Type B pancreatic cell (in vitro differentiated cells): ENCODE measurements at regions not wholly inside any gene's neighbourhood (a gene's known extent, or its start where the extent isn't known, plus 50 kb on each side); places are given as distances from the start of the nearest gene placed in this dataset.

ENCODE experiments used
- DNase-seq: peaks from one replicate; pipeline ENCODE4 v3.0.0; 2021; ENCODE audit warnings: mixed read lengths; ENCODE audit not compliant: unreplicated experiment; ENCODE audit errors: extremely low spot score
- H3K27ac Mint-ChIP-seq: 2 replicates; pipeline ENCODE4 v1.8.0; 2021; ENCODE audit warnings: mild to moderate bottlenecking, mixed read lengths
- H3K27me3 Mint-ChIP-seq: 2 replicates; pipeline ENCODE4 v1.8.0; 2021; ENCODE audit warnings: mixed read lengths
- H3K36me3 Mint-ChIP-seq: 2 replicates; pipeline ENCODE4 v1.8.0; 2021; ENCODE audit warnings: mixed read lengths
- H3K4me1 Mint-ChIP-seq: one replicate; pipeline ENCODE4 v1.8.0; 2021; ENCODE audit warnings: mixed read lengths; ENCODE audit not compliant: unreplicated experiment
- H3K4me3 Mint-ChIP-seq: 2 replicates; pipeline ENCODE4 v1.8.0; 2021; ENCODE audit warnings: mild to moderate bottlenecking, mixed read lengths
- H3K9me3 Mint-ChIP-seq: 2 replicates; pipeline ENCODE4 v1.8.0; 2021; ENCODE audit warnings: mixed read lengths
- TF ChIP-seq, protein P1 (sequence below): fragments of 200-600 bp; sonication (generic); conservative IDR thresholded peaks from 2 replicates; pipeline ENCODE4 v1.5.0; 2021; ENCODE audit warnings: antibody characterized with exemption, mild to moderate bottlenecking

DNA sequence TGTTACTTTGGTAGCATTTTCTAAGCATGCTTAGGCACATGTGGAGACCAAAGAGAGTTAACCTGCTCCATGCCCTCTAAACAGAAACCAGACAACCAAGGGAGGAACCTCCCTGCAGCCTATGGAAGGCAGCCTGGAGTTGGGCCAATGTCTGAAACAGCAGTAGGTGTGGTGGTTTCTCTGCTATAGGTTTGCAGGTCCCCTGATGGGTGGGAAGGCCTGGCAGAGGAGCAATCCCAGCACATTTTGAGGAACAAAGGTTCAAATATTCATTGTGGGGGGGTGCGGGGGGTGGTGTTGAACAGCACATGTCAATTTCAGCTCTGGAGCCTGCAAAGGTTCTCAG, 65.4 kb downstream of the DACT1 start:
- Mint-ChIP-seq H3K4me1 (peaks cover 53% of the 10 kb centered on the region), H3K27ac (no peak overlapping the region), H3K4me3 (peak overlapping the region; percentile 6), H3K36me3 (no peaks in the 10 kb centered on the region), H3K27me3 (no peaks in the 10 kb centered on the region), H3K9me3 (no peaks in the 10 kb centered on the region)
- no peak for DNase-seq
- TF ChIP-seq, protein P1, sequence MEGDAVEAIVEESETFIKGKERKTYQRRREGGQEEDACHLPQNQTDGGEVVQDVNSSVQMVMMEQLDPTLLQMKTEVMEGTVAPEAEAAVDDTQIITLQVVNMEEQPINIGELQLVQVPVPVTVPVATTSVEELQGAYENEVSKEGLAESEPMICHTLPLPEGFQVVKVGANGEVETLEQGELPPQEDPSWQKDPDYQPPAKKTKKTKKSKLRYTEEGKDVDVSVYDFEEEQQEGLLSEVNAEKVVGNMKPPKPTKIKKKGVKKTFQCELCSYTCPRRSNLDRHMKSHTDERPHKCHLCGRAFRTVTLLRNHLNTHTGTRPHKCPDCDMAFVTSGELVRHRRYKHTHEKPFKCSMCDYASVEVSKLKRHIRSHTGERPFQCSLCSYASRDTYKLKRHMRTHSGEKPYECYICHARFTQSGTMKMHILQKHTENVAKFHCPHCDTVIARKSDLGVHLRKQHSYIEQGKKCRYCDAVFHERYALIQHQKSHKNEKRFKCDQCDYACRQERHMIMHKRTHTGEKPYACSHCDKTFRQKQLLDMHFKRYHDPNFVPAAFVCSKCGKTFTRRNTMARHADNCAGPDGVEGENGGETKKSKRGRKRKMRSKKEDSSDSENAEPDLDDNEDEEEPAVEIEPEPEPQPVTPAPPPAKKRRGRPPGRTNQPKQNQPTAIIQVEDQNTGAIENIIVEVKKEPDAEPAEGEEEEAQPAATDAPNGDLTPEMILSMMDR, result no peak

DNA sequence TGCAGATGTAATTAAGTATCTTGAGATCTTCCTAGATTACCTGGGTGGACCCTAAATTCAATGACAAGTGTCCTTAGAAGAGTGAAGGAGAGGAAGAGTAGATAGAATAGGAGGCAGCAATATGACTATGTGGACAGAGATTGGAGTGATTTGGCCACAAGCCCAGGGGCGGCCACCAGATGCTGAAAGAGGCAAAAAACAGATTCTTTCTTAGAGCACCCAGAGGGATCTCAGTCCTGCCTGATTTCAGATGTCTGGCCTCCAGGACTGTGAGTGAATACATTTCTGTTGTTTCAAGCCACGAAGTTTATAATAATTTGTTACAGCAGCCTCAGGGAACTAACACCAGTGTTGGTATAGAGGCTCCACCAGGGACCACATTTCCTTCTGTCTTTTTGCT, 67.3 kb downstream of the DACT1 start:
- TF ChIP-seq, protein P1, result no peak
- no peaks in the 10 kb centered on the region for H3K27me3 Mint-ChIP-seq
- H3K36me3 Mint-ChIP-seq, result no peaks in the 10 kb centered on the region
- H3K9me3 Mint-ChIP-seq, result no peaks in the 10 kb centered on the region
- DNase-seq, result no peak
- H3K4me3 Mint-ChIP-seq, result no peak overlapping the region
- H3K4me1 Mint-ChIP-seq, result peaks cover 42% of the 10 kb centered on the region
- no peak overlapping the region for H3K27ac Mint-ChIP-seq

DNA sequence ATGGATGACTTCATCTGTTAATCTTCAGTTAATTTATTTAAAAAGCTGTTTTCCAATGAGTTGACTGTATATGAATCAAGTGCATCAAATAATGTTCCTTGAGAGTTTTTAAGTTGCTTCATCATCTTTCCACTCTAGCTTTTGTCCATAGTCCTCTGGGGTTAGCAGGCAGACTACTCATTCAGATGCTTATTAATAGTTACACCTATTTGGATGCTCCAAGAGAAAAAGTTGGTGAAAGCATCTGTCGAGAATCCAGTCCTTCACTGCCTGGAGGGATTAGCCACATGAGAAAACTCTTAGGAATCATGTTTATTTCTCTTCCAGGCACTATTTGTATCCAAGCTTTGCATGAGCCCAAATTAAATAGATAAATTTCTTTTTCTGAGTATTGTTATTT, 70.2 kb downstream of the DACT1 start:
- TF ChIP-seq, protein P1, result no peak
- H3K36me3 Mint-ChIP-seq, result no peaks in the 10 kb centered on the region
- H3K4me3 Mint-ChIP-seq, result no peak overlapping the region
- H3K9me3 Mint-ChIP-seq, result no peaks in the 10 kb centered on the region
- no peaks in the 10 kb centered on the region for H3K27me3 Mint-ChIP-seq
- no peak for DNase-seq
- no peak overlapping the region for H3K27ac Mint-ChIP-seq
- H3K4me1 Mint-ChIP-seq, result peaks cover 30% of the 10 kb centered on the region

DNA sequence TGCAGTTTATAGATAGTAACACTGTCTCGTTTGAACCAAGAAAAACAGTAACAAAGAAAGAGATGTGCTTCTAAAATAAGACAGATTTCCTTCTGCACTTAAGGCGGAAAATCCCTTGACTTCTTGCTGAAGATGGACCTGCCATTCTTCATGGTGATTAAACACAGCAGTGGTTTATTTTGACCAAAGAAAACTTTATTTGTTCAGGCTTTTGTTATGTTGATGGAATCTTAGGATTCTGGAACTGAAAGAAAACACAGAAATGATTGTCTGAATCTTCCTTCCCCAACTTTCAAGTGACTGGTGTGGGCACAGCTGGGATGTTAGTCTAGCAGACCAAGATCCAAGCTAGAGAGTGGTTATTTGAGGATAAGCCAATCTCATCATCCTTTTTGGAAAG, 72.2 kb downstream of the DACT1 start:
- no peaks in the 10 kb centered on the region for H3K27me3 Mint-ChIP-seq
- TF ChIP-seq, protein P1, result no peak

DNA sequence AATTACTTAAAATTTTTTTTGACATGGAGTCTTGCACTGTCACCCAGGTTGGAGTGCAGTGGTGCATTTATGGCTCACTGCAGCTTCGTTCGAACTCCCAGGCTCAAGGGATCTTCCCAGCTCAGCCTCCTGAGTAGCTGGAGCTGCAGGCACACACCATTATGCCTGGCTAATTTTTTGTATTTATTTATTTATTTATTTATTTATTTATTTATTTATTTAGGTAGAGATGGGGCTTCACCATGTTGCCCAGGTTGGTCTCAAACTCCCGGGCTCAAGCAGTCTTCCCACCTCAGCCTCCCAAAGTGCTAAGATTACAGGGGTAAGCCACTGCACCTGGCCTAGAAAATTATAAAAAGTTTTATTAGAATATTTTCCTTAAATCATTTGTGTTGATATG, 73.6 kb downstream of the DACT1 start:
- no peak for DNase-seq
- peaks cover 8% of the 10 kb centered on the region for H3K4me1 Mint-ChIP-seq
- no peak overlapping the region for H3K4me3 Mint-ChIP-seq
- H3K9me3 Mint-ChIP-seq, result no peaks in the 10 kb centered on the region
- no peaks in the 10 kb centered on the region for H3K27me3 Mint-ChIP-seq
- H3K36me3 Mint-ChIP-seq, result no peaks in the 10 kb centered on the region
- TF ChIP-seq, protein P1, result no peak
- H3K27ac Mint-ChIP-seq, result no peak overlapping the region

More for the DNA sequence above, 72.2 kb downstream of the DACT1 start:
- Mint-ChIP-seq H3K4me1 (peaks cover 15% of the 10 kb centered on the region), H3K4me3 (no peak overlapping the region), H3K9me3 (no peaks in the 10 kb centered on the region), H3K36me3 (no peaks in the 10 kb centered on the region), H3K27ac (no peak overlapping the region)
- no peak for DNase-seq

DNA sequence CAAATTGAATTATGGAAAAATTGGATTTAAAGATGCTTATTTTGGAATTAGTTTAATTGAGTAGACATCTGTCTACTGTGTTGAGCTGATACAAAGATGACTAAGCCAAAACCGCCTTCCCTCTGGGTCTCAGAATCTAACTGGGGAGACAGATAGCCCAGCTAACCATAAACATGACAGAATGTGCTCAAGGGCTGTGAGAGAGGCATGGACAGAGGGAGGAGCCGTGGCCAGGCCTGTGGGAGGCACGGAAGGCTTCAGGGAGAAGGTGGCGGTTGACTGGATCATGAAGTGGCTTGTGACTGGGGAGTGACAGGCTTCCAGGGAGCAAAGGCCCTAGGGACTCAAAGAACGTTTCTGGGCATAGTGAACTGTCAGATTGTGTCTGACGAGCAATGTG, 74.6 kb downstream of the DACT1 start:
- TF ChIP-seq, protein P1, result no peak
- Mint-ChIP-seq H3K4me3 (no peak overlapping the region), H3K27me3 (no peaks in the 10 kb centered on the region), H3K36me3 (no peaks in the 10 kb centered on the region), H3K4me1 (peaks cover 14% of the 10 kb centered on the region), H3K27ac (no peak overlapping the region), H3K9me3 (no peaks in the 10 kb centered on the region)
- DNase-seq, result no peak
